Kidney (tissue), 13 donors: ENCODE measurements at regions not wholly inside any gene's neighbourhood (a gene's known extent, or its start where the extent isn't known, plus 50 kb on each side); places are given as distances from the start of the nearest gene placed in this dataset.

Experiments
- DNase-seq, 5 donors: peaks; one replicate each; pipeline ENCODE4 v3.0.0-alpha.2; 2013 to 2020
- FAIRE-seq: peaks from 2 replicates; lab custom pipeline; 2012; peaks lifted over from hg19 to GRCh38; lab: Jason Lieb, UNC
- H3K27ac ChIP-seq, 2 donors: one replicate each; pipeline ENCODE4 v1.7.0; 2013; ENCODE audit warnings: low read depth in 2 of 2, low read length in 2 of 2, inconsistent platforms in 1 of 2
- H3K27me3 ChIP-seq: one replicate; pipeline ENCODE4 v1.7.1; 2013; ENCODE audit warnings: low read length, inconsistent platforms; ENCODE audit not compliant: control insufficient read depth, insufficient read depth
- H3K36me3 ChIP-seq, 3 donors: one replicate each; pipeline versions ENCODE4 v1.7.0 to v1.7.1; 2013; ENCODE audit warnings: low read length in 3 of 3, control low read depth in 1 of 3, inconsistent platforms in 1 of 3; ENCODE audit not compliant: insufficient read depth in 3 of 3, control insufficient read depth in 2 of 3
- H3K4me1 ChIP-seq, 3 donors: one replicate each; pipeline versions ENCODE4 v1.7.0 to v1.7.1; 2013; ENCODE audit warnings: low read length in 3 of 3, inconsistent platforms in 1 of 3, low read depth in 1 of 3; ENCODE audit not compliant: control insufficient read depth in 2 of 3, insufficient read depth in 2 of 3
- H3K4me3 ChIP-seq, 3 donors: one replicate each; pipeline versions ENCODE4 v1.7.0 to v1.8.1; 2013; ENCODE audit warnings: low read length in 3 of 3, control low read depth in 1 of 3, inconsistent platforms in 1 of 3
- H3K9ac ChIP-seq, 3 donors: one replicate each; pipeline versions ENCODE4 v1.7.0 to v1.7.1; 2013; ENCODE audit warnings: low read length in 3 of 3, control low read depth in 1 of 3, inconsistent platforms in 1 of 3
- H3K9me3 ChIP-seq, 3 donors: one replicate each; pipeline versions ENCODE4 v1.7.0 to v1.7.1; 2013; ENCODE audit warnings: low read length in 3 of 3, control low read depth in 1 of 3, inconsistent platforms in 1 of 3; ENCODE audit not compliant: control insufficient read depth in 2 of 3, insufficient read depth in 1 of 3
- intact Hi-C: fragments of 100-400 bp; cut with DNase I; formaldehyde crosslinking; loops from one replicate; pipeline ENCODE4 v1.11.1; 2022
- TF ChIP-seq, protein P1 (sequence below): IDR thresholded peaks from 3 replicates; pipeline ENCODE4 v1.5.1; 2012; ENCODE audit warnings: mild to moderate bottlenecking, moderate library complexity, borderline replicate concordance; ENCODE audit not compliant: insufficient read depth; ENCODE audit errors: extremely low read depth
- donor health status: control.
- donor health status: control.
- donor health status: control.
- donor health status: control.
- donor health status: control.
- donor health status: DM: yes; HTN: yes; CAD: no.
- donor health status: Normal renal cell carcinoma (clear cell type).

DNA sequence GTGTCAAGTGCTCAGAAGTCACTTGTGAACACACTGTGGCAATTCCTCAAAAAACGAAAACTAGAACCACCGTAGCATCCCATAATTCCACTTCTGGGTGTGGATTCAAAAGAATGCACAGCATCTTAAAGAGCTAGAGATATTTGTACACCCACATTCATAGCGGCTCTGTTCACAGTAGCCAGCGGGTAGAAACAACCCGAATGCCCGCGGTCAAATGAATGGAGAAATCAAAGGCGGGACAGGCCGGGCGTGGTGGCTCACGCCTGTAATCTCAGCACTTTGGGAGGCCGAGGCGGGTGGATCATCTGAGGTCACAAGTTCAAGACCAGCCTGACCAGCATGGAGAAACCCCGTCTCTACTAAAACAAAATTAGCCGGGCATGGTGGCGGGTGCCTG, 337.5 kb downstream of the SEC14L1 start:
- H3K9ac ChIP-seq = no peak overlapping the region
- H3K4me1 ChIP-seq = peaks cover 0 to 39% (median 17%) of the 10 kb centered on the region in 3 donors
- intact Hi-C loops = no loop called here

DNA sequence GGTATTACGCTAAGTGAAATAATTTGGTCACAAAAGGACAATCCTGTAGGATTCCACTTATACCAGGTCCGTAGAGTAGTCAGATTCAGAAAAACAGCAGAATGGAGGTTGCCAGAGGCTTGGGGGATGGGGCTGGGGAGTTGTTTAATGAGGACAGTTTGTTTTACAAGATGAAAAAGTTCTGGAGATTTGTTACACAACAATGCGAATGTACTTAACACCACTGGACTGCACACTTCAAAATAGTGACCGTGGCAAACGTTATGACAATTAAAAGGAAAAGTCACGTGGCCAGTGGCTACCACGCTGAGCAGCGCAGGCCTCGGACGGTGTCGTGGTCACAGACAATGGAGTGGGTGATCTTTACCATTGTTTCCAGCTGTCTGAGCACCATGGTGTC, 338.1 kb downstream of the SEC14L1 start:
- Histone ChIP-seq H3K36me3 (peaks cover 0 to 6% (median 5%) of the 10 kb centered on the region in 3 donors), H3K27ac (no peak overlapping the region), H3K9ac (no peak overlapping the region), H3K4me1 (peaks cover 0 to 34% (median 10%) of the 10 kb centered on the region in 3 donors), H3K27me3 (no peaks in the 10 kb centered on the region), H3K4me3 (no peak overlapping the region), H3K9me3 (no peaks in the 10 kb centered on the region)
- DNase-seq = no peak
- no peak for FAIRE-seq
- intact Hi-C loops = no loop called here
- TF ChIP-seq, protein P1, sequence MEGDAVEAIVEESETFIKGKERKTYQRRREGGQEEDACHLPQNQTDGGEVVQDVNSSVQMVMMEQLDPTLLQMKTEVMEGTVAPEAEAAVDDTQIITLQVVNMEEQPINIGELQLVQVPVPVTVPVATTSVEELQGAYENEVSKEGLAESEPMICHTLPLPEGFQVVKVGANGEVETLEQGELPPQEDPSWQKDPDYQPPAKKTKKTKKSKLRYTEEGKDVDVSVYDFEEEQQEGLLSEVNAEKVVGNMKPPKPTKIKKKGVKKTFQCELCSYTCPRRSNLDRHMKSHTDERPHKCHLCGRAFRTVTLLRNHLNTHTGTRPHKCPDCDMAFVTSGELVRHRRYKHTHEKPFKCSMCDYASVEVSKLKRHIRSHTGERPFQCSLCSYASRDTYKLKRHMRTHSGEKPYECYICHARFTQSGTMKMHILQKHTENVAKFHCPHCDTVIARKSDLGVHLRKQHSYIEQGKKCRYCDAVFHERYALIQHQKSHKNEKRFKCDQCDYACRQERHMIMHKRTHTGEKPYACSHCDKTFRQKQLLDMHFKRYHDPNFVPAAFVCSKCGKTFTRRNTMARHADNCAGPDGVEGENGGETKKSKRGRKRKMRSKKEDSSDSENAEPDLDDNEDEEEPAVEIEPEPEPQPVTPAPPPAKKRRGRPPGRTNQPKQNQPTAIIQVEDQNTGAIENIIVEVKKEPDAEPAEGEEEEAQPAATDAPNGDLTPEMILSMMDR = no peak

More for the DNA sequence above, 337.5 kb downstream of the SEC14L1 start:
- TF ChIP-seq, protein P1 = no peak
- DNase-seq = no peak
- no peaks in the 10 kb centered on the region for H3K27me3 ChIP-seq
- no peak for FAIRE-seq
- H3K36me3 ChIP-seq = peaks cover 0 to 5% (median 2%) of the 10 kb centered on the region in 3 donors
- no peak overlapping the region for H3K4me3 ChIP-seq
- H3K9me3 ChIP-seq = no peaks in the 10 kb centered on the region
- no peak overlapping the region for H3K27ac ChIP-seq

DNA sequence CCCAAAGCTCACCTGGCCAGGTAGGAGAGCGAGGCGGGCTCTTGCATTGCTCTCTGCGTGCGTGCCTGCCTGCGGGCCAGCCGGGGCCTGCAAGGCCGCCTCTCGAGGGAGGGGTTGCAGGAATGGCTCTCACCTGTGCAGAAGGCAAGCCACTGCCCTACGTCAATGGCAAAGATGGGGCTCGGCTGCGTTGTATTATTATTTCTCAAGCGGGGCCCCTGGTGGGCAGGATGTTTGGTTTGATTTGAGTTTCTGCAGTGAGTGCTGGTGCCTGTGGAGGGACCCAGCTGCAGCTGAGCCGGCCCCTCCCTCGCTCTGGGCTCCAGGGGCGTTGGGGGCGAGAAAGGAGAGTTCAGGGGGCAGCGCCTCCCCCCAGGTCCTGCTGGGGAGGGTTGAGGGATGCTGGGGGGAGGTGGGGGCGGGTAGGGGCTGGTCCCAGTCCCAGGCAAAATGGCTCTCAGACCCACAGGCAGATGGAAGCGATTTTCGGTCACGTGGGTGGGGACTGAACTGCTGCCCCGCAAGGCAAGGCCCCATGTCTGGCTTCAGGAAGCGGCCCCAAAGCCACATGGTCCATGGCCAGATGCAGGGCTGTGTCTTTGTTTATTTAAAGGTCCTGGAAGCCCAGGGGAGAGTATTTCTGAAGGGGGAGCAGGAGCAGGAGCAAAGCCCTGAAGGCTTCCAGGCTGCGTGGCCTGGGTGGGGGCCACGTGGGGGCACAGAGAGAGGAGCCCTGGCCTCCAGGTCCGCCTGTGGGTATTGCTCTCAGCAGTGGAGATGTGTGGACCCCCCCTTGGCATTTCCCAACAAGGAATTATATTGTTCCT, 338.8 kb downstream of the SEC14L1 start:
- FAIRE-seq = no peak
- H3K27ac ChIP-seq = no peak overlapping the region
- no peak overlapping the region for H3K9ac ChIP-seq

More for the DNA sequence above, 338.8 kb downstream of the SEC14L1 start:
- TF ChIP-seq, protein P1 = no peak
- H3K27me3 ChIP-seq = no peaks in the 10 kb centered on the region
- intact Hi-C loops = no loop called here
- peak; percentile 51 to 72 (median 62) for DNase-seq
- H3K4me1 ChIP-seq = peaks cover 0 to 28% (median 4%) of the 10 kb centered on the region in 3 donors
- H3K9me3 ChIP-seq = no peaks in the 10 kb centered on the region
- no peak overlapping the region for H3K4me3 ChIP-seq
- H3K36me3 ChIP-seq = peaks cover 3 to 9% (median 5%) of the 10 kb centered on the region in 3 donors
